ENCODE measurements at regions not wholly inside any gene's neighbourhood (a gene's known extent, or its start where the extent isn't known, plus 50 kb on each side); places are given as distances from the start of the nearest gene placed in this dataset.

- TF ChIP-seq CTCF (IDR thresholded peaks at IDR 0.05) (no peak), POLR2A (IDR thresholded peaks at IDR 0.05) (no peak)
Measured at GRCh38 chr9:81445331-81445921, 243.9 kb downstream of the TLE1 start.

All from body of pancreas (tissue), 4 donors.